DND-41 (cell line): ENCODE measurements at regions not wholly inside any gene's neighbourhood (a gene's known extent, or its start where the extent isn't known, plus 50 kb on each side); places are given as distances from the start of the nearest gene placed in this dataset.

Experiments used
- ATAC-seq: fragments of 200-7000 bp; cut with Tn5 transposase; 3 replicates; pipeline ENCODE4 v1.9.1; 2021; ENCODE audit warnings: low read depth; ENCODE audit not compliant: insufficient read depth
- DNase-seq: peaks from one replicate; pipeline ENCODE4 v3.0.0-alpha.2; 2020
- H2AFZ ChIP-seq: 2 replicates; pipeline ENCODE4 v1.6.0; 2012; ENCODE audit warnings: low read depth, low read length
- H3K27ac ChIP-seq: 2 replicates; pipeline ENCODE4 v1.5.1; 2012; ENCODE audit warnings: low read length, inconsistent platforms
- H3K27me3 ChIP-seq: fragments of 200-600 bp; sonication (generic); 2 replicates; pipeline ENCODE4 v1.6.0; 2012; ENCODE audit warnings: low read length, mild to moderate bottlenecking, inconsistent platforms; ENCODE audit not compliant: insufficient read depth, poor library complexity
- H3K36me3 ChIP-seq: 2 replicates; pipeline ENCODE4 v1.5.1; 2012; ENCODE audit warnings: low read length, inconsistent platforms; ENCODE audit not compliant: insufficient read depth
- H3K4me1 ChIP-seq: 2 replicates; pipeline ENCODE4 v1.5.1; 2012; ENCODE audit warnings: mild to moderate bottlenecking, low read length; ENCODE audit not compliant: insufficient read depth
- H3K4me2 ChIP-seq: 2 replicates; pipeline ENCODE4 v1.6.0; 2012; ENCODE audit warnings: mild to moderate bottlenecking, moderate library complexity, low read length, inconsistent platforms; ENCODE audit not compliant: insufficient read depth
- H3K4me3 ChIP-seq, 2 experiments: fragments of 200-600 bp in 1 of 2; shearing (Covaris generic) in 1 of 2; 2 replicates each; pipeline ENCODE4 v1.5.1; 2012 to 2016; ENCODE audit warnings: inconsistent platforms in 2 of 2, low read length in 2 of 2, mild to moderate bottlenecking in 2 of 2, low read depth in 1 of 2, moderate library complexity in 1 of 2
- H3K79me2 ChIP-seq: 2 replicates; pipeline ENCODE4 v1.6.0; 2012; ENCODE audit warnings: low read length, inconsistent platforms; ENCODE audit not compliant: insufficient read depth
- H3K9ac ChIP-seq: 2 replicates; pipeline ENCODE4 v1.6.0; 2012; ENCODE audit warnings: low read depth, mild to moderate bottlenecking, inconsistent platforms, low read length, moderate library complexity
- H3K9me3 ChIP-seq: 2 replicates; pipeline ENCODE4 v1.5.1; 2012; ENCODE audit warnings: low read length, moderate library complexity, mild to moderate bottlenecking, inconsistent platforms; ENCODE audit not compliant: insufficient read depth, severe bottlenecking
- H4K20me1 ChIP-seq: 2 replicates; pipeline ENCODE4 v1.6.0; 2012; ENCODE audit warnings: low read length; ENCODE audit not compliant: insufficient read depth
- CTCF ChIP-seq: IDR thresholded peaks from 2 replicates; pipeline ENCODE4 v1.5.1; 2012; ENCODE audit warnings: borderline replicate concordance, low read length, moderate library complexity, mild to moderate bottlenecking; ENCODE audit not compliant: poor library complexity, severe bottlenecking; ENCODE audit errors: extremely low read depth
- EZH2 ChIP-seq: IDR thresholded peaks from 3 replicates; pipeline ENCODE4 v1.6.1; 2012; ENCODE audit warnings: borderline replicate concordance, low read depth, mild to moderate bottlenecking, moderate library complexity, low read length, inconsistent platforms; ENCODE audit not compliant: severe bottlenecking

DNA sequence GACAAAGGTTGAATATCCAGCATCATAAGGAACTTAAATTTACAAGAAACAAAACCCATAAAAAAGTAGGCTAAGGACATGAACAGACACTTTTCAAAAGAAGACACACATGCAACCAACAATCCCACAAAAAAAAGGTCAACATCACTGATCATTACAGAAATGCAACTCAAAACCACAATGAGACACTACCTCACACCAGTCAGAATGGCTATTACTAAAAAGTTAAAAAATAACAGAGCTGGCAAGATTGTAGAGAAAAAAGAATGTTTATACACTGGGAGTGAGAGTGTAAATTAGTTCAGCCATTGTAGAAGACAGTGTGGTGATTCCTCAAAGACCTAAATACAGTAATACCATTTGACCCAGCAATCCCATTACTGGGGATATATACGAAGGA lies 474.7 kb downstream of the TRIML1 start:
- Histone ChIP-seq H3K27me3 (no peaks in the 10 kb centered on the region), H4K20me1 (no peaks in the 10 kb centered on the region), H3K9ac (no peak overlapping the region), H3K4me3 (no peak overlapping the region), H3K36me3 (no peaks in the 10 kb centered on the region), H2AFZ (no peak overlapping the region), H3K27ac (no peak overlapping the region), H3K9me3 (peaks cover 3% of the 10 kb centered on the region), H3K79me2 (no peaks in the 10 kb centered on the region), H3K4me1 (no peaks in the 10 kb centered on the region), H3K4me2 (no peak overlapping the region)
- no peak for TF ChIP-seq CTCF
- no peak for TF ChIP-seq EZH2
- no peak for ATAC-seq
- no peak for DNase-seq

GRCh38 chr4:188619456-188620149 lies 480.4 kb downstream of the TRIML1 start:
- no peak overlapping the region for H3K9ac ChIP-seq
- H3K4me2 ChIP-seq, result no peak overlapping the region
- no peaks in the 10 kb centered on the region for H4K20me1 ChIP-seq
- ATAC-seq, result no peak
- no peak for TF ChIP-seq EZH2
- no peak for TF ChIP-seq CTCF
- no peaks in the 10 kb centered on the region for H3K27me3 ChIP-seq
- H3K9me3 ChIP-seq, result peaks cover 3% of the 10 kb centered on the region
- H2AFZ ChIP-seq, result no peak overlapping the region
- no peaks in the 10 kb centered on the region for H3K36me3 ChIP-seq
- no peak overlapping the region for H3K4me3 ChIP-seq
- H3K27ac ChIP-seq, result no peak overlapping the region
- no peak for DNase-seq
- H3K79me2 ChIP-seq, result no peaks in the 10 kb centered on the region
- H3K4me1 ChIP-seq, result no peaks in the 10 kb centered on the region

DNA sequence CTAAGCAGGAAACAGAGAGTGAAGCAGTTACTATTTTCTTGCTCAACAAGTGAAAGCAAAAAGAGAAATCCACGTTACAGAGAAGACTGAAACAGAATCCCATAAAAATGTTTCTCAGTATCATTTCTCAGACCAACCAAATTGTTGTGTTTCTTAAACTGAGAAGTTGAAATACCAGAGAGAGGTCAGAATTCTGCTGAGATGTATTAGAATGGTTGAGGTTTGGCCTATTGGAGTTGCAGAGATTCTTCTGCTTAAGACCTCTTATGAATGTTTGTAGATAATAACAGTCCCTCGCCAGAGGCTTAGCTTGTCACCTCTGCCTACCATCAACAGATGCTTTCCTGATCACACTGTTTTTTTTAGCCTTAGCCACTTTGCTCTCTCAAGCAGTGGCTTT lies 481.4 kb downstream of the TRIML1 start:
- no peak for TF ChIP-seq CTCF
- TF ChIP-seq EZH2, result no peak
- no peak for ATAC-seq

DNA sequence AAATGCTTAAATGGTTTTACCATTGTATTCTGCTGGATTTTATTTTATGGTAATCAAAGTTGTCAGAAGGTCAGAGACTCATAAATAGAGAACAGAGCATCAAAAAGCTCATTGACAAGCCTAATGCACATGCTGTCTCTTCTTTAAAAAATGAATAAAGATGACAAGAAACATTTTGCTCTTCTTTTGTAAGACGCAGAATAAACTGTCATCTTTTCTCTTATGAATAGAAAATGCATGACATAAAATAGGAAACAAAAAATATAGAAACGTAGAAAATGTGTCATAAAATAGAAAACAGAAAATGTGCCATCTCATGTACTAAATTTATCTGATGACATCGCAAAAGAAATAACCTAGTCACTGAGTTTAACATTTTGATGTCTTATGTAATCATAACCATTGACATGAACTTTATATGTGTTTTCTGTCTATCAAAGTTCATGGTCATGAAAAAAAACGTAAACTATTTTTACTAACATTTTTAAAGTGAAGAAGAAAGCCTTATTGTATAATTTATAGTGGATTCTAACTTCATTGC lies 484.1 kb downstream of the TRIML1 start:
- no peak overlapping the region for H3K4me3 ChIP-seq
- no peak overlapping the region for H2AFZ ChIP-seq
- no peak overlapping the region for H3K9ac ChIP-seq
- no peak overlapping the region for H3K27ac ChIP-seq
- TF ChIP-seq CTCF (no peak), EZH2 (no peak)
- H4K20me1 ChIP-seq, result no peaks in the 10 kb centered on the region
- no peaks in the 10 kb centered on the region for H3K79me2 ChIP-seq
- no peaks in the 10 kb centered on the region for H3K9me3 ChIP-seq
- H3K4me2 ChIP-seq, result no peak overlapping the region
- no peaks in the 10 kb centered on the region for H3K36me3 ChIP-seq
- ATAC-seq (no peak), DNase-seq (no peak)
- no peaks in the 10 kb centered on the region for H3K27me3 ChIP-seq
- H3K4me1 ChIP-seq, result no peaks in the 10 kb centered on the region

More for the DNA sequence above, 481.4 kb downstream of the TRIML1 start:
- Histone ChIP-seq H3K27ac (no peak overlapping the region), H3K27me3 (no peaks in the 10 kb centered on the region), H3K4me1 (no peaks in the 10 kb centered on the region), H3K36me3 (no peaks in the 10 kb centered on the region), H3K4me3 (no peak overlapping the region), H3K9ac (no peak overlapping the region), H2AFZ (no peak overlapping the region), H4K20me1 (no peaks in the 10 kb centered on the region), H3K9me3 (peaks cover 3% of the 10 kb centered on the region), H3K79me2 (no peaks in the 10 kb centered on the region), H3K4me2 (no peak overlapping the region)
- no peak for DNase-seq
